Hepatocyte (in vitro differentiated cells): ENCODE measurements at regions not wholly inside any gene's neighbourhood (a gene's known extent, or its start where the extent isn't known, plus 50 kb on each side); places are given as distances from the start of the nearest gene placed in this dataset.

Source experiments
- CTCF ChIP-seq: fragments of 200-600 bp; sonication (generic); IDR thresholded peaks from 2 replicates; pipeline ENCODE4 v1.5.1; 2016; ENCODE audit warnings: antibody characterized with exemption, mild to moderate bottlenecking; ENCODE audit not compliant: poor library complexity
- EZH2 ChIP-seq: fragments of 200-600 bp; sonication (generic); IDR thresholded peaks from 2 replicates; pipeline ENCODE4 v1.6.1; 2016; ENCODE audit warnings: antibody characterized with exemption, mild to moderate bottlenecking, borderline replicate concordance
- EZH2phosphoT487 ChIP-seq: fragments of 200-600 bp; sonication (generic); IDR thresholded peaks from one replicate; pipeline ENCODE4 v1.6.1; 2018; ENCODE audit warnings: antibody characterized with exemption, mild to moderate bottlenecking, low read depth, moderate library complexity; ENCODE audit not compliant: unreplicated experiment, severe bottlenecking

GRCh38 chr2:16149349-16150243 is 209.2 kb downstream of the MYCN start:
- TF ChIP-seq CTCF (no peak), EZH2 (no peak), EZH2phosphoT487 (no peak)
